COR-L47 (cell line): ENCODE measurements at regions not wholly inside any gene's neighbourhood (a gene's known extent, or its start where the extent isn't known, plus 50 kb on each side); places are given as distances from the start of the nearest gene placed in this dataset.
"Not testable (repeated sequence)": the region's sequence is repeated elsewhere in the genome, so short reads cannot be mapped to it uniquely, and the experiment has no call there.

Experiments
- DNase-seq: peaks from one replicate; lab custom pipeline; 2025; lab: John Stamatoyannopoulos, UW

DNA sequence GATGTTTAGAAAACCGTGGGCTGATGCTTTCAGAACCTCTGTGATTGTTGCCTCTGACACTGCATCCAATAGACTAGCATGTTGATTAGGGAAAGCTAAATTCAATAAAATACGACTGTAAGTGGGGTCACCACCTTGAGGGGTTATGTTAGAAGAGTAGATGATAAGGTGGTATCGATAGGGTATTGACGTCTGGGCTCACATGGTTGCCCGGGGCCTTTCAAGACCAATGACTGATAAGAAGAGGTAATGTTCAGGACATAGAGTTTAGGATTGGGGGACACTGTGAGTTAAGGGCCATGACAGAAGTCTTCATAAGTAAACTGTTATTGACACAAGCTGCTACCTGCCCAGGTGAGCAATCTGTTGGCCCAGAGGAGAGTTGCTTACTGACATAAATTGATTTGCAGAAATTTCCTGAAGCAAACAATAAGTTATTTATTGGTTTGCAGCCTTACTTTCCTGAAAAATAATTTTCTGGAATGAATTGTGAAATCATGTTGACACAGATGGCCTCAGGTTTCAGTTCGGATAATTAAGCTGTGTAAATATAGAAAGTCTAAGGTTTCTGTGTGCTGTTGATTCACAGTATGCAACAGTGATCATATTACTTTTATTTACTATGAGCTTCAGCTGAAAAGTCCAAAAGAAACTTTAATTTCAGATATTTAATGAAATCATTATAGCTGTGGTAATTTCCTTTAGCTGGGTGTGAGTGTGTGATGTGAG is 289.9 kb upstream of the PRSS16 start:
- DNase-seq = not testable (repeated sequence)

DNA sequence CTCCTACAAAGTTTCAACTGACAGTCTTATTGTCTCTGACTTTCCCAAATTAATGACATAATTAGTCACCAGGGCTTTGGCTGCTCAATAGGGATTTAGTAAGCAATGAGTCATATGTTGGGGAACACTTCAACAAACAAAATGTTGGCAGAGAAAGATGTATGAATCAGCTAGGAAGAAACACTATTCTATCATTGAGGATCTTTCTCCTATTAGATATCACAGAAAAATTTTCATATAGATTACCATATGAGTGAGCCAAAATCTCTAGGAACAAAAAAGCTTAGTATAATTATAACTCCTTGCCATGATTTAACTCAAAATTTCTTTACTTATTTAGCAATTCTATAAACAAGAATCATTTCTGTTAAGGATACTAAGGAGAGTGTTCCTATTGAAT is 286.3 kb upstream of the PRSS16 start:
- not testable (repeated sequence) for DNase-seq

- DNase-seq = no peak
These were observed 245.1 kb upstream of the PRSS16 start for GRCh38 chr6:27002447-27002846.

DNA sequence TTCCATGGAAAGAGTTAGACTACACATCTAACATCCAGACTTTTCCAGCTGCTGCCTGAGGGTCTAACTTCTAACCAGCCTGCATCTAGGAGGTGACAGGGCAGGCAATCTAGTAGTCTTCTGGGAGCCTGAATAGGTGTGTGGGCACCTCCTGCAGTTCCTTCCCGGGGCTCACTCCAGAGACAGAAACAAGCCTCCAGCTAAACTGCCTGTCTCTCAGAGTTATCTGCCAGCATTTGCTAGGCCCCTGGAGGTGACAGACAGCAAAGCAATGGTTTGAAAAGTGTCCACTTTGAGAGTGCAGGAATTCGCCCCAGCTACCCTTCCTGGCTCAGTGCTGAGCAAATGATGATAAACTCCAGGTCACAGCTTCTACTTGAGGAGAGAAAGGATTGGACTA is 240.5 kb upstream of the PRSS16 start:
- no peak for DNase-seq

DNA sequence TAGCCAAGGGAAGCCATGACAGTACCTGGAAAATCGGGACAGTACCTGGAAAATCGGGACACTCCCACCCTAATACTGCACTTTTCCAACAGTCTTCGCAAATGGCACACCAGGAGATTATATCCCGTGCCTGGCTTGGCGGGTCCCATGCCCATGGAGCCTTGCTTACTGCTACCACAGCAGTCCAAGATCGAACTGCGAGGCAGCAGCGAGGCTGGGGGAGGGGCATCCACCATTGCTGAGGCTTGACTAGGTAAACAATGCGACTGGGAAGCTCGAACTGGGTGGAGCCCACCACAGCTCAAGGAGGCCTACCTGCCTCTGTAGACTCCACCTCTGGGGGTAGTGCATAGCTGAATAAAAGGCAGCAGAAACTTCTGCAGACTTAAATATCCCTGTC is 238.9 kb upstream of the PRSS16 start:
- not testable (repeated sequence) for DNase-seq

DNA sequence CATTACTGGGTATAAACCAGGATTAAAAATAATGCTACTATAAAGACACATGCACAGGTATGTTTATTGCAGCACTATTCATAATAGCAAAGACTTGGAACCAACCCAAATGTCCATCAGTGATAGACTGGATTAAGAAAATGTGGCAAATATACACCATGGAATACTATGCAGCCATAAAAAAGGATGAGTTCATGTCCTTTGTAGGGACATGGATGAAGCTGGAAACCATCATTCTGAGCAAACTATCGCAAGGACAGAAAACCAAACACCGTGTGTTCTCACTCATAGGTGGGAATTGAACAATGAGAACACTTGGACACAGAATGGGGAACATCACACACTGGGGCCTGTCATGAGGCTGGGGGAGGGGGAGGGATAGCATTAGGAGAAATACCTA is 233.4 kb upstream of the PRSS16 start:
- DNase-seq = not testable (repeated sequence)

GRCh38 chr6:27016689-27017088 is 230.8 kb upstream of the PRSS16 start:
- no peak for DNase-seq

GRCh38 chr6:27018401-27018800 is 229.1 kb upstream of the PRSS16 start:
- peak; percentile 37 for DNase-seq

GRCh38 chr6:27019651-27020552 is 227.6 kb upstream of the PRSS16 start:
- DNase-seq = peak; percentile 93

DNA sequence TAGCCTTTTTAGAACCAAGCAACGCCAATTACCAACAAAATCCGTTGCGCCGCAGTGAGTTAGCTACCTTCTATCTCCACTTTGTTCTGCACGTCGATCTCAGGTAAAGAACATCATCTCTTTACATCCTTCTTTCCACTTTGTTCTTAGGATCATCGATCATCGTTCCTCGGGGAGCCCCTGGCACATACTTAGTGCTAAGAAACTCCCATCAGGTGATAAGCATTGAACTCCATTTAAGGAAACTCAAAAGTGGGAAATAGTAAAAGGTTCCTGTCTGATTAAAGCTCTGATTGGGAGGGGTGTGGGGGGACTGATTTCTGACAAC is 227.0 kb upstream of the PRSS16 start:
- DNase-seq = no peak

DNA sequence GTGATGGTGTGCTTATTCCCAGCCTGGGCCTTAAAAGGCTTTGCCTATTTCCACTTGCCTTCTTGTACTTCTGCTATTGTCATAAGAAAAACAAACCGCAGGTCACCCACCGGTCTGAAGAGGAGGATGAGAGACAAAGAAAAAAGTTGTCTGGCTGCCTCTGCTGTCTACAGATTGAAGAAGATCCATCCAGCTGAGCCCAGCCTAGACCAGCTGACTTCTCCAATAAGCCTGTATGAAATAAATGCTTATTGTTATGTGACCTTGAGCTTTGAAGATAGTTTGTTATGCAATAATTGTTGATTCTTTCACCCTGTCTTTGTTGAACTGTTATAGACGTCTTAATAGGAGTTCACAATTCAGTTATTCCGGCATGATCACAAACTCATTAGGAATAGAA is 223.8 kb upstream of the PRSS16 start:
- no peak for DNase-seq

DNA sequence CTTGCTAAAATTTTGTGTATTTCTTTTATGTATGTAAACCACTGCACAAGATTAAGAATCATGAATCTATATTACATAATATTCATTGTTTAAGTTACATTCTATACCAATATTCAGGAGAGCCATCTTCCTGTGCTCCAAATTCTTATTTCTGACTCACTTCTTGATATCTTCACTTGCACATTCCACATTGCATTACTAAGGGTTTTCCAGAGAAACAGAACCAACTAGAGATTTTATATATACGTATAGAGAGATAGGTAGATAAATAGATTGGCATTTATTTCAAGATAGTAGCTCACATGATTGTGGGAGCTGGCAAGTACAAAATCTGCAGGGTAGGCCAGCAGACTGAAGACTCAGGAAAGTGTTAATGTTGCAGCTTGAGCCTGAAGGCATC is 222.2 kb upstream of the PRSS16 start:
- DNase-seq = no peak

DNA sequence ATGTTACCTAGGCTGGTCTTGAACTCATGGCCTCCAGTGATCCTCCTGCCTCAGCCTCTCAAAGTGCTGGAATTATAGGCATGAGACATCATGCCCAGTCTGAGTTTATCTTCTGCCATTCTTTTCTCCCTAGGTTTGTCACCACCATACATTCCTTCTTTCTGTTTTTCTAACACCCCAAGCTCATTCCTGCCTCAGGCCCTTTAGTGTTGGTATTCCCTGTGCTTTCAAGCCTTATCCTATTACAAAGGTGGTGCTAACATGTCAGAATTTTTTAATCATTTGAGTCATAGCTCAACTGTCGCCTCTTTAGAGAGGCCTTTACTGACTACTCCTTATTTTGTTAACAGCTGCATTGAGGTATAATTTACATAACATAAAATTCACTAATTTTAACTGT is 221.1 kb upstream of the PRSS16 start:
- DNase-seq = no peak

DNA sequence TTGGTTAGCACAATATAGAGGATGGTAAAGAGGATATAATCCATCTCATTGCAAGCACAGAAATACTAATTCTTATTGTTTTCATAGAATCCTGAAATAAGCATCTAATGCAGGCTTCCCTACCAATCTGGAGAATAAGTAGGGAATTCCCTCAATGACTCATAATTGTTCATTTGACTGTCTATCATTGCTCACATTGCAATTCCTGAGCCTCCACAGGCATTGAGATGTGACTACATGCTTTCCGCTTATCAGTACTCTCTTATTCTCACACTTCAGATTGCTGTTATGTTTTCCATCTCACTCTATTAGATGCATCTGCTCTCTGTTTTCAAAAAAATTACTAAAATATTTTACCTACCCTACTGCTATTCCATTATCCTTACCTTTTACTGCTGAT is 216.2 kb upstream of the PRSS16 start:
- no peak for DNase-seq

- DNase-seq = no peak
These were observed 209.0 kb upstream of the PRSS16 start for GRCh38 chr6:27038498-27038897.

GRCh38 chr6:27040244-27041042 is 207.1 kb upstream of the PRSS16 start:
- no peak for DNase-seq

GRCh38 chr6:27043244-27043643 is 204.3 kb upstream of the PRSS16 start:
- DNase-seq = no peak

GRCh38 chr6:27045131-27045530 is 202.4 kb upstream of the PRSS16 start:
- not testable (repeated sequence) for DNase-seq

GRCh38 chr6:27047725-27048124 is 199.8 kb upstream of the PRSS16 start:
- not testable (repeated sequence) for DNase-seq

DNA sequence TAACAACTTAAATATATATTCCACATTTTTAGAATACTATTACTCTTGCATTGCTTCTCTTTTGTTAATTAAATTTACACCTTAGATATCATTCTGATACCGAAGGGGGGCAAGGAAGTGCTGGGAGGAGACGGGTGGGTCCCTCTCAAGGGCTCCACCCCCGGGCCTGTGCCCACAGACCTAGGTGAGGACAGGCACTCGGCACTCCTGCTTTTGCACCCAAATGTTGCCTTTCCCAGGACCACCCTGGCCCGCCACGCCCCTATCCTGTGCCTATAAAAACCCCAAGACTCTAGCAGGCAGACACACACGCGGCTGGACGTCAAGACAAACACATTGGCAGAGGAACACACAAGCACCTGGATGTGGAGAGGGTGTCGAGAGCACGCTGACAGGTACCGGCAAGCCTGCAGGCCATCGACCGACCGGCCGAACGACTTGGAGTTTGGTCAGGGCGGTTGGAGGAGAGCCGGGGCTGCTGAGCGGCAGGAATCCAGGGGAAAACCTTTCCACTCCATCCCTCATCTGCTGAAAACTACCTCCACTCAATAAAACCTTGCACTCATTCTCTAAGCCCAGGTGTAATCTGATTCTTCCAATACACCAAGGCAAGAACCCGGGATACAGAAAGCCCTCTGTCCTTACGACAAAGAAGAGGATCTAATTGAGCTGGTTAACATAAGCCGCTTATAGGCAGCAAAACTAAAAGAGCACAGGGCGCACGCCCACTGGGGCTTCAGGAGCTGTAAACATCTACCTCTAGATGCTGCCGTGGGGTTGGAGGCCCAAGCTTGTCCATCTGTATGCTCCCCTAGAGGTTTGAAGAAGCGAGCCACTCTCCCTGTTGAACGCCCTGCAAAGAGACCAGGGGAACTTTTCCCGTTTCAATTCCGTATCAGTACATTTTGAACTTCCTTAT is 197.4 kb upstream of the PRSS16 start:
- no peak for DNase-seq

DNA sequence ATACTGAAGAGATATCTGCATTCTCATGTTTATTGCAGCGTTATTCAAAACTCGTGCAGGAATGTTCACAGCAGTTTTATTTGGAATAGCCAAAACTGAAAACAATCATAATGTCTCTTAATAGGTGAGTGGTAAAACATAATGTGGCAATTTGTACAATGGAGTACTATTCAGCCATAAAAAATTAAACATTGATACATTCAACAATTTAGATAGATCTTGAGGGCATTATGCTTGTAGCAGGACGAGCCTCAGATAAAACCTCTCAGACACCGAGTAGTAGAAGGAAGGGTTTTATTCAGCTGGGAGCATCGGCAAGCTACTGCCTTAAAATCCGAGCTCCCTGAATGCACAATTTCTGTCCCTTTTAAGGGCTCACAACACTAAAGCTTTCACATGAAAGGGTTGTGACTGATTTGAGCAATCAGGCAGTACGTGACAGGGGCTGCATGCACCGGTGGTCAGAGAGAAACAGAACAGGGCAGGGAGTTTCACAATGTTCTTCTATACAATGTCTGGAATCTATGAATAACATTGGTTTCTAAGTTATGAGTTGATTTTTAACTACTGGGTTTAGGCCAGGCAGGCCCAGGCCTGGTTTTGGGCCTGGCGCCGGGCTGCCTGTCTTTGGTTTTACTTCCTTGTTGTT is 195.3 kb upstream of the PRSS16 start:
- DNase-seq = not testable (repeated sequence)
